22Rv1 (cell line): ENCODE measurements at regions not wholly inside any gene's neighbourhood (a gene's known extent, or its start where the extent isn't known, plus 50 kb on each side); places are given as distances from the start of the nearest gene placed in this dataset.

Experiments
- H3K27ac ChIP-seq: fragments of 450-650 bp; 2 replicates; pipeline ENCODE4 v1.5.1; 2017
- ZFX ChIP-seq: fragments of 450-650 bp; IDR thresholded peaks from 2 replicates; pipeline ENCODE4 v1.6.1; 2017; ENCODE audit warnings: antibody characterized with exemption, borderline replicate concordance
- TF ChIP-seq, protein P1 (sequence below): fragments of 450-650 bp; IDR thresholded peaks from 2 replicates; pipeline ENCODE4 v1.5.1; 2017; ENCODE audit warnings: mild to moderate bottlenecking

DNA sequence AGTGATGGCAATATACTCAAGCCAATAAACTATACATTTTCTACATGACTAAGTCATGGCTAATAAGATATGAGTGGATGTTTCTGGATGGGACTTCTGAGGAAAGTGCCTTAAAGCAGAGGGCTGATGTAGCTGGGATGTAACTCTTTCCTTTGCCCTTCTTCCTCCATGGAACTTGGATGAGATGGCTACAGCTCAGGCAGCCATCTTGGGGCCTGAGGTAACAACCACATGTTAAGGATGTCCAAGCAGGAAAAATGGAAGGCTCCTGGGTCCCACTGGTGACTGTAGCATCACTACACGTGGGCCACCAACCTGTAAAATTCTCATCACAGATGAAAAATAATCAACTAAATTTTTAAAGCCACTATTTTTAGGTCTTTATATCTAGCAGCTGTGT is 54.4 kb upstream of the GRIP1 start:
- no peak overlapping the region for H3K27ac ChIP-seq
- TF ChIP-seq ZFX = no peak
- TF ChIP-seq, protein P1, sequence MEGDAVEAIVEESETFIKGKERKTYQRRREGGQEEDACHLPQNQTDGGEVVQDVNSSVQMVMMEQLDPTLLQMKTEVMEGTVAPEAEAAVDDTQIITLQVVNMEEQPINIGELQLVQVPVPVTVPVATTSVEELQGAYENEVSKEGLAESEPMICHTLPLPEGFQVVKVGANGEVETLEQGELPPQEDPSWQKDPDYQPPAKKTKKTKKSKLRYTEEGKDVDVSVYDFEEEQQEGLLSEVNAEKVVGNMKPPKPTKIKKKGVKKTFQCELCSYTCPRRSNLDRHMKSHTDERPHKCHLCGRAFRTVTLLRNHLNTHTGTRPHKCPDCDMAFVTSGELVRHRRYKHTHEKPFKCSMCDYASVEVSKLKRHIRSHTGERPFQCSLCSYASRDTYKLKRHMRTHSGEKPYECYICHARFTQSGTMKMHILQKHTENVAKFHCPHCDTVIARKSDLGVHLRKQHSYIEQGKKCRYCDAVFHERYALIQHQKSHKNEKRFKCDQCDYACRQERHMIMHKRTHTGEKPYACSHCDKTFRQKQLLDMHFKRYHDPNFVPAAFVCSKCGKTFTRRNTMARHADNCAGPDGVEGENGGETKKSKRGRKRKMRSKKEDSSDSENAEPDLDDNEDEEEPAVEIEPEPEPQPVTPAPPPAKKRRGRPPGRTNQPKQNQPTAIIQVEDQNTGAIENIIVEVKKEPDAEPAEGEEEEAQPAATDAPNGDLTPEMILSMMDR = no peak

DNA sequence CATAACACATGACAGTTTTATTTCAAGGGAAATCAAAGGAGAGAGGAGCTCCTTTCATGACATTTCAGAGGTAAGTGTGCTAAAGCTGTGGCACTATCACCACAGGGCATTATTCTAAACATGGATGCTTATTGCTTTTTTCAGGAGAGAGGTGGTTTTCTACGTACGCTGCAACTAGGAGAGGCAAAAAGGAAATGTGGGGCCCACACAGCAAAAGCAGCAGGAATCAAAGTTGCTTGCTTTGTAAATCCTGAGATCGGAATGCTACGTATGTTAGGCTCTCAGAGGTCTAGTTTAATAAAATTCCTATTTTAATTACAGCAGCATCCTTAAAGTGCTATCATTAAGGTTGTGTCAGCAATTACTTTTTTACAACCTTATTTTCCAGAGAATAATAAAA is 55.0 kb upstream of the GRIP1 start:
- no peak for TF ChIP-seq ZFX
- TF ChIP-seq, protein P1 = no peak
- H3K27ac ChIP-seq = no peak overlapping the region

DNA sequence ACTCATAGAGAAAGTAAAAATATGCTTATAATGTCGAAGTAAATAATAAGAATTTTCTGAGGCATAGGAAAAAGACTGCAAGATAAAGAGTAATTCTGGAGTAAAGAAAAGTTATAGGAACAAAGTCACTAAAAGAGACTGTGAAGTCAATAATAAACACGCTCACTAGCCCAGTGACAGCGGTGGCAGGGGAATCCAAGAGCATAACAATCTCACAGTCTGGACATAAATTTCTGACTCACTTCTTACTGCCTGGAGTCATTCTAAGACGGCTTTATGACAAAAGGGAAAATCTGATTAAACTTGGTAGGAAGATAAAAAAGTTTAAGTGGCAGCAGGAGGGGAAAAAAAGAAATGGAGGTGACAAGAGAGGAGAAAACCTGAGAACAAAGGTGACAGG is 56.4 kb upstream of the GRIP1 start:
- no peak overlapping the region for H3K27ac ChIP-seq
- TF ChIP-seq ZFX = no peak
- TF ChIP-seq, protein P1 = no peak

DNA sequence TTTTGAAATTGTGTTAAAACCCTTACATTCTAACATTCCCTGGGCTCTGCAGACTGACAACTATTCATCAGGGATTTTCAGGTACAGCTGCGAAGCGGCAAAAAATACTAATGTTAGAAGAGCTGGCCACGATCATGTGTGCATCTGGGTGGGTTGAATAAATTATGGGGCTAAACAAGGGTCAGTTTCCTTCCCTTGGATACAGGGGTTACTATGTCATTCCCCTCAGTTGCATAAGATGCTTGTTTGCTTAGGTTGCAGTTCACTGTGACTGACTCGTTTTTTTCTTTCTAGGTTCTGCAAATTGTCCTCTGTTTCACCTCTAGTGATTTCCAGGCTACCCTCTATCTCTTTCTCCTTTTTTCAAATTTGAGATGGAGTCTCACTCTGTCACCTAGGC is 58.1 kb upstream of the GRIP1 start:
- TF ChIP-seq ZFX = no peak
- TF ChIP-seq, protein P1 = no peak

DNA sequence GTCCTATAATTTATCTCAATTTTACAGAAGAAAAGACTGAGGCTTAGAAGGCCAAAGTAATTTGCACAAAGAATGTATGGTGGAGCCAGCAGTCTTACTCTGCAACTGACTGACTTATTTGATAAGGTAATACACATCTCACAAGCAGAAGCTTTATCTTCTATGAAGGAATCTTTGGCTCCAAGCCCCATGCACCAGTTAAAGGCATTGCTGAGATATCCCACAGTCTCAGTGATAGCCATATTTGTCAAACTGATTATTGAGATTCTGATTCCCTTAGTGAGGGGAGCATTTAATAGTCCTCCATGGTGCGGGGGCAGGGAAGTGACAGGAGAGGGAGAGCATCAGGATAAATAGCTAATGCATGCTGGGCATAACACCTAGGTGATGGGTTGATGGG is 60.4 kb upstream of the GRIP1 start:
- no peak overlapping the region for H3K27ac ChIP-seq
- no peak for TF ChIP-seq ZFX
- TF ChIP-seq, protein P1 = no peak

More for the DNA sequence above, 58.1 kb upstream of the GRIP1 start:
- no peak overlapping the region for H3K27ac ChIP-seq

DNA sequence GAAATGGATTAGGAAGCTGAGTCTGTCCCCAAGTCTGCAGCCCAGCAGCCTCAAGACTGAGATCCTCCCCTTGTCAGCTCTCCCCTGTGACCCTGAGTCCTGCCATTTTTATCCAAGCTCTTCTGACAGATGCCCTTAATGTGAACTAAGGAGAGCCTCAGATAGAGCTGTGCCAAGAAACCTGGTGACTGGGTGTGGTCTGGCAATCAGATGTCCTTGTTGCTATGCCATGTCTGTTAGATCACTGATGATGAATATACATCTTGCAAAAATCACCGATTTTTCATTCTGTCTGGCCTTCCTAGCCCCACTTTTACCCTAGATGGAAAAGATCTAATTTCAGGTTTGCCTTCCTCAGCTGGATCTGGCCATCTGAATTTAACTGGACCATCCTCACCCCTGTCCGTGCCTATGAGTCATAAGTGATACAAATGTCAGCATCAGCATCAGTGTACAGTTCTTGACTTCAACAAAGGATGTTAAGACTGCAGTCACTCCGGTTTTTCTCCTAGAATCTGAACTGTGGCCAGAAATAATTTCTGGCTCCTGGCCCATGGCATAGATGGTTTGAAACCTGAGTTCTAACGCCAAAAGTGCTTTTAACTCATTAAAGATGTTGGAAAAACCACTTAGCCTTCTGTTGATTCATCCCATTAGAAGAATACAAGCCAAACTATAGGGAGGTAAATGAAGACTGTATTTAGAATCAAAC is 61.2 kb upstream of the GRIP1 start:
- TF ChIP-seq, protein P1 = no peak
- TF ChIP-seq ZFX = no peak
- no peak overlapping the region for H3K27ac ChIP-seq

DNA sequence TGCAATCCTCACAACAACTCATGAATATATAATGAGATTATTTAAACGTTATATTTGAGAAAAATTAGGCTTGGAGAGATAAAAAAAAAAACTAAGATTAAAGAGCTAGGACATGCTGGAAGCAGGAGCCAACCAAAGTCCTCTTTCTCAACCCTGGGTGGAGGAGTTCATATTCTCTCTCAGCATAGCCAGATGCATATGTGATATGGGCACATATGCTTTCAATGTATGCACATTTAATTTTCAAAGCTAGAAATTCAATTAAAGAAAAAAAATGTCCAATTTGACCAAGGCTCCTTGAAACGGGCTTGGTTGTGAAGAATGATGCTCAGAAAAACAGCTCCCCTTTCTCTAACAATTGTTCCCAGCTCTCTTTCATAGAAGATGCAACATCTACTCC is 61.9 kb upstream of the GRIP1 start:
- H3K27ac ChIP-seq = no peak overlapping the region
- TF ChIP-seq ZFX = no peak
- TF ChIP-seq, protein P1 = no peak
